Activated CD4-positive, CD25-positive, alpha-beta regulatory T cell treated with anti-CD3 and anti-CD28 coated beads, Interleukin-2, amount 50 U/mL, for 16 hours (primary cell): ENCODE measurements at regions not wholly inside any gene's neighbourhood (a gene's known extent, or its start where the extent isn't known, plus 50 kb on each side); places are given as distances from the start of the nearest gene placed in this dataset.

Experiments
- DNase-seq: peaks from one replicate; pipeline ENCODE4 v3.0.0-alpha.2; 2020; ENCODE audit warnings: low read depth, low spot score

- peak; percentile 28 for DNase-seq
Observed at GRCh38 chr3:182683453-182683852, 109.9 kb upstream of the ATP11B start.

DNA sequence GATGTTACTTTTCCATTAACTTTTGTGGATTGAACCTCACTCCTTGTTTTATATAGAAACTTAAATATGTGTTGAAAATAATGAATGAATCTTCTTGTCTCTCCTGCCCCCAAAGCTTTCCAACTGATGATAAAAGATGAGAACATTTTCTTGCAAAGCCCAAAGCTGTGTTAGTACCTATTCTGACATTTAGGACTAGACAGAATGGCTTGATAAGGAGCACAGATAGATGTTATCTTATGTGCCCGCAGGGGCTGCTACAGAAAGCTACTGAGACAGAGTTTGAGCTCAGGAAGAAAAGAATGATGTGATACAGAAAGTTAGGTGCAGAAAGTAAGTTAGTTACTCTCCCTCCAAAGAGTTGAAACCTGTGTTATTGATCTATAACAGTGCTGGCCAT is 109.4 kb upstream of the ATP11B start:
- DNase-seq: no peak

DNA sequence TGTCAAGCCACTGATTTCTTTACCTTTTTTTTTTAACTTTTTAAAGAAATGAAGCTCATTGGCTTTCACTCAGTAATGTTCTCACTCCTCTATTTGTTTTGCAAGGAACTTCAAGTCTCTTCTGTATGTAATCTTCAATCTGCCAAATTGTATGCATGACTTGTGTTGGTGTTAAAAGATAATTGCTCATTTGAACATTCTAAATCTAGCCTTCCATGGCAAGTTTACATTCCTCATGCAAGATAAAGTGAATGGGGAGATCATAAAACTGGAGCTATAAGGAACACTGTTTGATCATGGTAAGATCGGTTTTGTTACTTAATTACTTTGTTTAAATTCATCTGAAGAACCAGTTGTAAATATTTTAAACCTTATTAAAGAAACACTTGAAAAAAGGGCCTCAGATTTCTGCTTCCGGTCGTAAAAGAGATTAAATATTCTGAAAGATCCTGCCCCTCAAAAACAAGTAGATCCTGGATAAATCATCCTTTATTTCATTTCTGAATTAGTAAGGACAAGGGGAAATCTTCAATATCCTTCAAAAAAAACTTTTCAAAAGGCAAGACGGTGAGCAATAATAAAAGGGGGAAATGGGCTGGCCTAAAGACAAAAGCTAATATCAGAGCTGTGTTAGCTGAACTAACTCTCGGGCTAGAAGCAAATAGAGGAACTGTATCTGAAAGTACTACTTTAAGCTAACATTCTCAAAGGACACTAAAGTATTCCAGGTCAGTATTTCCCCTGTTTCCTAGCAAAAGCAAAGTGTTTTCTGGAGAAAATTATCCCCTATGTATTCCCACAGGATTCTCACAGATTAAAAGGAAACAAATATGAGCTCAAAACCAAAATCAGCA is 107.0 kb upstream of the ATP11B start:
- DNase-seq: no peak

- DNase-seq: no peak
Observed at GRCh38 chr3:182690172-182690571, 103.1 kb upstream of the ATP11B start.

DNA sequence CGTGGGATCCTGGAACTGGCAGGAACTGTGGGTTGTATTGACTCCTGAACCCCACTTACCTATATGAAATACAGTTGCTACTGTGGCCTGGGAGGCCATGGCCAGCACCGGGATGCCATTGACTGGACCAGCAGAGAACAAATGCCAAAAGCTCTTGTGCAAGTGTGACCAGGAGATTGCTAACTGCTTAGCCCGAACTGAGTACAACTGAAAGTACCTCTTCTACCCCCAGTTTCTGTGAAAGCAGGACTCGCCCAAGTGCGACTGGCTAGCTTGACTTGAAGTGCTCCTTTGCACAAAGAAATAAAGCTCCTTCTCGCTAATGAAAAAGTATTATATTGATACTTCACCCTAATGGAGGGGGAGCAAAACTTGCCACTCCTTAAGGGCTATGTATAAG is 101.3 kb upstream of the ATP11B start:
- no peak for DNase-seq

- DNase-seq: no peak
Observed at GRCh38 chr3:182692695-182693094, 100.6 kb upstream of the ATP11B start.

DNA sequence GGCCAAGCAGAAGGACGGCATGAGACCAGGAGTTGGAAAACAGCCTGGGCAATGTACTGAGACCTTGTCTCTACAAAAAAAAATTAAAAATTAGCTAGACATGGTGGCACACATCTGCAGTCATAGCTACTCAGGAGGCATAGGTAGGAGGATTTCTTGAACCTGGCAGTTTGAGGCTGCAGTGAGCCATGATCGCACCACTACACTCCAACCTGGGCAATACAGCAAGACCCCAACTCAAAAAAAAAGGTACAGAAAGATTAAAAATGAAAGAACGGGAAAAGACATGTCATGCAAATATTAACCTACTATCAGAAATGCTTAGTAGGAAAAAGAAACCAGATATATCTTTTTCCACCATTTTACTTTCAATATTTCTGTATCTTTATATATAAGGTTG is 99.6 kb upstream of the ATP11B start:
- DNase-seq: no peak

- no peak for DNase-seq
Observed at GRCh38 chr3:182696916-182697315, 96.4 kb upstream of the ATP11B start.

DNA sequence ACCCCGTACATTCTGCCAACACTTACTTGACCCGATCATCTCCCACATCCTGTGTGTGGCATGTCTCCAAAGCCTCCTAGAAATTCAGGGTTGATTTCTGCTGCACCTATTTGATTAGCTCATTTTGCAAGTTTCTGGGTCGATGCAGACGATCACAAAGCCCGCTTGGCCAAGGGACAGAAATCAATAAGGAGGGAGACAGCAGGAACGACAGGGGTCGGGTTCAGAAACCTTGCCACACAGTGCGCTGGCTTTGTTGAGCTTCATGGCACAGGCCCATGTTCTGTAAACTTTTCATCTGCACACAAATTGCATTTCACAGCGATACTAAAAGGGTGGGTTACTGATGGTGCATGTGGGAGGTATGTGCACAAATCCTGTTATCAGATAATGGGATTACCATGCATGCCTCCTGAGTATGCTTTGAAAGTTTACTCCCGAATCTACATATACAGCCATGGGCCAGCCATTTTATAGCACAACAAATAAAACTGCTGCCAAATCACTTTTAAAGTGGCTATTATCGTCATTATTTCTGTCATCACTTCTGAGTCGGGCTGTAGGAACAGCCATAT is 95.9 kb upstream of the ATP11B start:
- no peak for DNase-seq

DNA sequence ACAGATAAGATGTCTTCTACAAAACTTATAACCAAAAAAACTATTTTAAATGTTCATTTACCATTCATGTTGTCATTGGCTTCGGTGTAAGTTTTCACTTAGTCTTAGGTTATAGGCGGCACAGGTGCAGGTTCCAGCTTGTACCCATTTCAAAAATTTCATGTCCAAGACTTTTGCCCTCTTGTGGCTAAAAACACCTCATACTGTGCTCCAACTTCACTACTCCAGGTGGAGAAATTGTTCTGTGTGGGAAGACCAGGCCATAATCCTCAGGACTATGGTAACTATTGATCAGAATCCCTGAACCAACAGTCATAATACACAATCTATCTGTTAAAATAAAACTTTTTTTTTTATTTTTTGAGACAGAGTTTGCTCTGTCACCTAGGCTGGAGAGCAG is 95.2 kb upstream of the ATP11B start:
- DNase-seq: no peak

- no peak for DNase-seq
Observed at GRCh38 chr3:182699550-182700170, 93.6 kb upstream of the ATP11B start.

DNA sequence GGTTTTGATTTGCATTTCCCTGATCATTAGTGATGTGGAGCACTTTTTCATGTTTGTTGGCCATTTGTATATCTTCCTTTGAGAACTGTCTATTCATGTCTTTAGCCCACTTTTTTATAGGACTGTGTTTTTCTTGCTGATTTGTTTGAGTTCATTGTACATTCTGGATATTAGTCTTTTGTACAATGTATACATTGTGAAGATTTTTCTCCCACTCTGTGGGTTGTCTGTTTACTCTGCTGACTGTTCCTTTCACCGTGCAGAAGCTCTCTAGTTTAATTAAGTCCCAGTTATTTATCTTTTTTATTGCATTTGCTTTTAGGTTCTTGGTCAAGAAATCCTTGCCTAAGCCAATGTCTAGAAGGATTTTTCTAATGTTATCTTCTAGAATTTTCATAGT is 91.1 kb upstream of the ATP11B start:
- DNase-seq: no peak

DNA sequence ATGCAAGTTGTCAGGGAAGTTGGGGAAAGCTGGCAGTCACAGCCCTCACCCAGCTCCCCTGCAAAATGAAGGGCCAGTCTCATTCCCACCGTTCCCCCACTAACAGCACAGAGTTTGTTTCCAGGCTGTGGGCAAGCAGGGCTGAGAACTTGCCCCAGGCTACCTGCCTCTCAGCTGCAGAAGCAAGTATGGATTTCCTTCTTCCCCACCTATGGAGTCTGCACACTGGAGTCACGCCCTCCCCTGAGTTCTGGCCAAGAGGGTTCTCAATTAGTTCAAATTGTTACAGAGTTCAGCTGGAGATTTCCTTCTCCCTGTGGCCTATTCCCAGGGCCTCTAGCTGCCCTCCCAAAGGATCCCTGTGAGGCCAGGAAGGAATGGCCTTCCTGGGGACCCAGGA is 90.1 kb upstream of the ATP11B start:
- no peak for DNase-seq

- no peak for DNase-seq
Observed at GRCh38 chr3:182704926-182705325, 88.4 kb upstream of the ATP11B start.

DNA sequence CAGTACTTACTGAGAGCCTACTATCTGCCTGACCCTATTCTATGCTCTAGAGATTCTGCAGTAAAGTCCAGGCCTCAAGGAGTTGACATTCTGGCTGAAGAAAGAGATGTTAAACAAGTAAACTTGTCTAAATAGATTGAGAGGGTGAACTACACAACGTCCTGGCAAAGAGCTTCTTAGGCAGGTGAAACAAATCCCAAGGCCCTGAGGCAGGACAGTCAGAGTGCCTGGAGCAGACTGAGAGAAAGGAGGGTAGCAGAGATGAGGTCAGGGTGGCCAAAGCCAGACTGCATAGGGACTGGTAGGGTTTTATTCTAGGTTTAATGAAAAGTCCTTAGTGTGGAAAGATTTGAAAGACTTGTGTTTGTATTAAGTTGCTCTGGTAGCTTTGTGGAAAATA is 84.5 kb upstream of the ATP11B start:
- DNase-seq: no peak

- no peak for DNase-seq
Observed at GRCh38 chr3:182709306-182709705, 84.0 kb upstream of the ATP11B start.

DNA sequence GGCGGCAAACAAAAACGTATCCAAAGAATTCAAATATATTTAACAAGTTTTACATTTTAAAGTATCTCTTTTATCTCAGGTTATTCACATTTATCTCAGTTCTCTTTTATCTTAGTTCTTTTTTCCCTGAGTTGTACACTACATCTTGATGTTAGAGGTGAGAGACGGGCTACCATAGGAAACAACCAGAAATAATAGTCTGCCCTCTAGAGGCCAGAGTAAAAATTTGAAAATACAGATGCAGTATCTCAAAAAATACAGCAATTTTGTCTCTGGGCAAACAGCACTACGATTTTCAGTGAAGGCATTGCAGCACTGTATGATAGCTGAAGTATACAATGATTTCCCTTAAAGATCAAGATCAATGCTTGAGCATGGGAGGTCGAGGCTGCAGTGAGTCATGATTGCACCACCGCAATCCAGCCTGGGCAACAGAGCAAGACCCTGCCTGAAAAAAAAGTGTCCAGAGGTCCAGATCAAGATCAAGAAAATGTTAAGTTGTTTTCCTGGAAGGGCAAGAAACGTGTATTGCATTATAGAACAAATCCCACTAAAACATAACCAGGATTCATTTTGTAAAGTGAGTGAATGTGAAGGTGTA is 82.6 kb upstream of the ATP11B start:
- DNase-seq: no peak

- DNase-seq: no peak
Observed at GRCh38 chr3:182711261-182711683, 82.0 kb upstream of the ATP11B start.

GRCh38 chr3:182711853-182712252 is 81.5 kb upstream of the ATP11B start:
- DNase-seq: no peak

DNA sequence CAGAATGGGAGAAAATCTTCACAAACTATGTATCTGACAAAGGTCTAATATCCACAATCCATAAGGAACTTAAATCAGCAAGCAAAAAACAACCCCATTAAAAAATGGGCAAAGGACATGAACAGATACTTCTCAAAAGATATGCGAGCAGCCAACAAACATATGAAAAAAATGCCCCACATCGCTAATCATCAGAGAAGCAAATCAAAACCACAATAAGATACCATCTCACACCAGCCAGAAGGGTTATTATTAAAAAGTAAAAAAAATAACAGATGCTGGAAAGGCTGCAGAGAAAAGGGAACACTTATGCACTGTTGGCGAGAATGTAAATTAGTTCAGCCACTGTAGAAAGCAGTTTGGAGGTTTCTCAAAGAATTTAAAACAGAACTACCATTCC is 80.2 kb upstream of the ATP11B start:
- no peak for DNase-seq

GRCh38 chr3:182713743-182714517 is 79.4 kb upstream of the ATP11B start:
- no peak for DNase-seq

- no peak for DNase-seq
Observed at GRCh38 chr3:182715006-182715405, 78.3 kb upstream of the ATP11B start.
